Right ventricle myocardium inferior (tissue), 1 donor: ENCODE measurements at regions not wholly inside any gene's neighbourhood (a gene's known extent, or its start where the extent isn't known, plus 50 kb on each side); places are given as distances from the start of the nearest gene placed in this dataset.

Experiments
- ATAC-seq: fragments of 200-7000 bp; cut with Tn5 transposase; one replicate; pipeline ENCODE4 v1.9.1; 2020; ENCODE audit warnings: mild to moderate bottlenecking, moderate library complexity
- DNase-seq: peaks from one replicate; pipeline ENCODE4 v3.0.0; 2021; ENCODE audit errors: missing footprints
- intact Hi-C: fragments of 100-400 bp; cut with DNase I; formaldehyde crosslinking; loops from one replicate; pipeline ENCODE4 v1.11.0; 2022
- donor health status: DM: no; HTN: yes; CAD: no; lungs with severe emphysema.

DNA sequence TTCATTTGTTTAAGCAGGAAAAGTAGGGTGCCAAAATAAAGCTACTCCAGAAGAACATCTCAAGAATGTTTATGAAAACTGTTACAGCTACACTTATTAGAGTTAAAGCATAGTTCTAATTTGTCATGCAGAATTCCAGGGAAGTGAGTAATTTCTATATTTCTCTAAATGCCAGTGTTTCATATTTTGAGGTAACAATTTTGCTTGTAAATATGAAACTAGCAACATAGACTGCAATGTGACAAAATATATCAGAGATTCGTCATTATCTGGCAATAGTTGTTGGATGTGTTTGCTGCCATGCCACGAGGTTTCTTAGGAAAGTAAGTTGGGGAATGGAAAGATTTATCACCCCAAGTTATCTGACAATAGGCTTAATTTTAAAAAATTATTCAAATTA is 424.1 kb upstream of the ZEB2 start:
- DNase-seq (no peak), ATAC-seq (no peak)
- intact Hi-C loops: no loop called here

DNA sequence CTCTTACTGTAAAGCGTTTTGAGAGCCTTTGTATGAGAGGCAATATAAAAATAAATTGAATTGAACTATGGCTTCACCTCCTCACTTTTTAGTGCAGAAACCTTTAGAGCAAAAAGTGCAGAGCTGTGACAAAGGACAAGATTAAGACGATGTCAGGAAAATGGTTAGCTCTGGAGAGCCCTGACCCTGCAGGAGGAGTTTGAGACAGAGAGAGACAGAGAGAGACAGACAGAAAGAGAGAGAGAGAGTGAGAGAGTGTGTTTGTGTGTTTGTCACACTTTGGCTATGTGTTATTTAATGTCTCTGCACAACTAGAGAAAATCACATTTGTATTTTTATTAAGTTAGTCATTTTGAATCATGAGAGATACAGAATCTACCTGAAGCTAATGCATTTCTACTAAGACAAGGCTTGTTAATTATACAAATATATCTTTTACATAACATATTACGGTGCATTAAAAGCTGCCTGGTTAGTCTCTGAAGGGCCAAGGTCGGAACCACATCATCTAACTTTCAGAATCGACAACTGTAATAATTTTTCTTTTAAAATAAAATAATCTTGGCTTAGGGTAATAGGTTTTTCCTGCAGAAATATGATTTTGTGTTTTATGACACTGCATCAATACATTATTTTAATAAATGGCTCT is 423.5 kb upstream of the ZEB2 start:
- intact Hi-C loops: no loop called here
- DNase-seq: no peak
- no peak for ATAC-seq

DNA sequence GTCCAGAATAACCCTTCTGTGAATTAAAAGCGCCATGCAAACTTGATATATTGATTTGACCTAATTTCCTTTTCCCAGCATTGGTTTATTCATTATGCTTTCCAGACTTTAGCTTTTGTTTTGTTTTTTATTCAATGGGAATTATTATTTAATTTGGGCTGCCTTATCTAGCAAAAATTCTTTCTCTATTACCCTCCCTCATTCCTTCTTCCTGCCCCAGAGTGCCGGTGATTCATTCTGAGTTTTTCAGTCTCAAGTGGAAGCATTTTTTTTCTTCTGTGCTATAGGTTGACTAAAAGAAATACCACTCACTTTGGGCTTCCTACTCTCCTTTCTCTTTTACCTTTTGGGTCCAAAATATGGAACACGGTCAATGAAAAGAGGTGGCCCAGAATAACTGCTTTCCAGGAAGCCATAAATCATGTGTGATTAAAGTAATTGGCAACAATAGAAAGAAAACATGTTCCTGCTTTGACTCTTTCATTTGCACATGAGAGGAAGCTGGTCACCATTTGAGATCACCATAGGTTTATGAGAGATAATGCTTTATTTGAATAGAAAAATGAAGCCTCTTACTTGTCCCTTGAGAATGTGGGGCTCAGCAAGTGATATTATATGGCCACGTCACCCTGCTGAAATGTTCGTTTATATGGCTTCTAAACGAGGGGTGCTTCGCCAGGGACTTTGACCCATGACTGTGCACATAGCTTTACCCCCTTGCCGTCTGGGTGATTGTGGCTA is 422.8 kb upstream of the ZEB2 start:
- ATAC-seq (no peak), DNase-seq (no peak)
- intact Hi-C loops: no loop called here

DNA sequence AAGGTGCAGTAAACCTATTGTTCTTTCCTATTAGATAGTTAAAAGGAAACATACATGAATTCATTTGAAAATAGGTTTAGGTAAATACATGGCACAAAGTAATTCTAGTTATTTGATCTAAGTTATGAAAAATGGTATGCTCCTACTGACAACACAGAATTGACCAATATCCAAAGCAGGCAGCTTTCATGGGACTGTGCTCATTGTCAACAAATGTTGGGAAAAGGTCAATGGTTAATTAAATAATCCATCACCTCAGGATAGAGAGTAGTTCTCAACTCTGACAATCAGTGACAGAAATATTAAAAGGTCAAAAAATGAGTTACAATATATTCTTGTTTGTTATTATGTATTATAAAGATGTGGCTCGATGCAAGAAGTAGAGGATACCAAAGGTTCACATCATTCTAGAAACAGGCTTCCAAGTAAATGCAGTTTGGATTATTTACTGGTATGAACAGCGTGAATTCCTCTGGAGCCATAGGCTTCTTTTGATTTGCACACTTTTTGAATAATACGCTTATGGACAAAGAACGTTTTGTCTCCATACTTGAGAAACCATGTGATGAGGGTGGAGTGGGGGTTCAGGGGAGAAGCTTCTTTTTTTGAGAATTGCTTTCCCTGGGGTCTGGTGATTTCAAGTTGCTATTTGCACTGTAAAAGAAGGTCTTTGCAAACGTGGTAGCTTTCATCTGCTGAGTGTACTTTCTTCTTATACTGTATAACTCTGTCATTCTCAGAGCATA is 422.0 kb upstream of the ZEB2 start:
- ATAC-seq (no peak), DNase-seq (no peak)
- intact Hi-C loops: no loop called here

DNA sequence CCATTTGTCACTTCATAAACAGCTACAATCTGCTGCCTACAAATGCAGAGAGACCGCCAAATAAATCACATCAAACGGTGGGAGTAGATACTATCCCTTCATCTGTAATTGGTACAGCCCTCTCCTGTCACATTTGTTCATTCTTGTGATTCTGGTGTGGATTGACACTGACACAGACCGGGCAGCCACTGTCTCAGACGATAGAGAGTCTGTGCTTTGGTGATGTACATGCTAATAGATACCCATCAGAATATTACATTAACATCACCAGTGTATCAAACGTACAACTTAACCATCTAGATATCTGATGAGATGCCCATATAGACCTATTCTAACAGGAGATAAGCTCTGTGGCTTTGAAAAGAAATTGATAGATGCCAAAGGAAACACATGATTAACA is 419.7 kb upstream of the ZEB2 start:
- intact Hi-C loops: loop anchor here (5.0 kb wide), 1 partner anchor 417 kb away; the partner anchor contains the start of gene ZEB2
- DNase-seq (peak; percentile 30), ATAC-seq (no peak)

DNA sequence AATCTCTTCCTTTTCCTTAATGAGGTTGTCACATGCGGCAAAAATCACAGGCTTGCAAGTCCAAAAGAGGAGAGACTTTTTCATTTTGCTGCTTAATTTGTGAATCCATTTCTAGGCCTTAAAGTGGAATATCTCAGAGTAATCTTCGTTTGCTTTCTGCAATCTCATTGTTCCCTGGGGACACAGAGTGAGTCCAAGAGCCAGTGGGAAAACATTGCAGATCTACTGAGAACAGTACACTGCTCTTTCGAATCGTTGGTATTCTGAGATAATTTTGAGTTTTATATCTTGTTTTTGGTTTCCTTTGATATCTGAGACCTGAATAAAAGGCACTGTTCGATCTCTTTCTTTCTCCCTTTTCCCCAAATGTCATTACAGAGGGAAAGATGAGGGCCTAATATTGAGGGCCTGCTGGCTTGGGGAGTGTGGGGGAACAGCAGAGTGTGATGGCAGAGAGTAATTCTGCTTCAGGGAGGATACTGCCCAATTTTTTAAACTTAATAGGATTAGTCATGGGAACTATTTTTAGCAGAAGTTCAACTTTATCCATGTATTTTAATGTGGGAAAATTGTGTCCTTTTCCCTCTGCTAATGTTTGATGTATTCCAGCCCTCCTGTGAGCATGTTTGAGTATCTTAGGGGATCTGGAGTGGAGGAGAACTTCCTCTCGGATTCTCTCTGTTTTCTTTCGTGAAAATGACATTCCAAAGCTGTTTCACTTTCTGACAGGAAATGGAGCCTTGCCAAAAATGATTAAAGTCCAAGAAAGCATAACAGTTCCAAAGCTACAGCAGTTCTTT is 418.2 kb upstream of the ZEB2 start:
- ATAC-seq (peak; percentile 87), DNase-seq (no peak)
- intact Hi-C loops: loop anchor here (5.0 kb wide), 1 partner anchor 416 kb away; the partner anchor contains the start of gene ZEB2

DNA sequence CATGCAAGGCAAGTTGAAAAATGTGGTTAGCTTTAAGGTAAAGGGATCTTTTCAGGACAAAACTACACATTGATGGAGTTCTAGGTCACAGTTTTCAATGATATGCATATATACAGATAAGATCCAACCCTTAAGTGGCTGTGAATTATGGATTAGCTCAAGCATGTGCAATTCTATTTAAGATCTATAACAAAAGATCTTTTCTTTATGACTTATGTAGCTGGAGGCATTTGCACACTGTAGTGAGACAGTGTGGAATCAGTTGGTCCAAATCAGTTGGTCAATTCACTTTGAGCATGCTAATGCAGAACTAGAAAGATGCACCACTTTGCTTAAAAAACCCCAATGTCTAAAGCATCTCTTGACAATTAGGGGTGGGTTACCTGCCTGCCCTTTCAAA is 417.1 kb upstream of the ZEB2 start:
- DNase-seq (no peak), ATAC-seq (no peak)
- intact Hi-C loops: loop anchor here (5.0 kb wide), 1 partner anchor 415 kb away; the partner anchor contains the start of gene ZEB2

DNA sequence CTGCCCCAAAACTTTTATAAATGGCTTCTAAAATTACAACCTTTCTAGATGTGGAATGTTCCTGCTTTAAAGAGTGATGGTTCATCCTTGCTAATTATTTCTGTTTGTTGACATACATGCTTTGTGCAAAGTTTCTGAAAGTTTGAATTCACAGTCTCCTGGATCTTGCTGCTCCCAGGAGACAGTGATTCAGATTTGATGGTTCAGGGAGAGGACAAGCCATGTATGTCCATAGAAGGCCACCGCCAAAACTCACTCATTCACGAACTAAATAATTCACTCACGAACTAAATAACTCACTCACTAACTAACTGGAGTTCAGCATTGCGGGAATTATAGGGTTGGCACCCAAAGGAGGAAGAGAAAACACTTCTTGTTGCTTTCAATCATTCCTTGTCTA is 416.5 kb upstream of the ZEB2 start:
- DNase-seq (no peak), ATAC-seq (peak; percentile 40)
- intact Hi-C loops: loop anchor here (5.0 kb wide), 1 partner anchor 414 kb away; the partner anchor contains the start of gene ZEB2

DNA sequence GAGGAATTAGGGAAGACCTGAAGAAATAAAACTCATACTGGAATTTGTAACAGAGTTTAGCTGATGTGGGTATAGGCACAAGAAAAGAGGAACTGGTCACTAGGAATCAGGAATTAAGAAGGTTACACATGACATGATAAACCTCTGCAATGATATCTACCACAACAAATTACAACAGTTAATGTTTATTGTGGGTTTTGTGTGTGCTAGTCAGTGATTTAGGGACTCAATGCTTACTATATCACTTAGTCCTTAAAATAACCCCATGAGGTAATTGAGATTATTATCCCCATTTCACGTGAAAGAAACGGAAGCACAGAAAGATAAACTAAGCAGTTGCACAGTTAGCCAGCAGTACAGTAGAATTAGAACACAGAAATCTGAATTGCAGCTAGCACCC is 415.8 kb upstream of the ZEB2 start:
- DNase-seq (no peak), ATAC-seq (no peak)
- intact Hi-C loops: loop anchor here (5.0 kb wide), 1 partner anchor 413 kb away; the partner anchor contains the start of gene ZEB2

DNA sequence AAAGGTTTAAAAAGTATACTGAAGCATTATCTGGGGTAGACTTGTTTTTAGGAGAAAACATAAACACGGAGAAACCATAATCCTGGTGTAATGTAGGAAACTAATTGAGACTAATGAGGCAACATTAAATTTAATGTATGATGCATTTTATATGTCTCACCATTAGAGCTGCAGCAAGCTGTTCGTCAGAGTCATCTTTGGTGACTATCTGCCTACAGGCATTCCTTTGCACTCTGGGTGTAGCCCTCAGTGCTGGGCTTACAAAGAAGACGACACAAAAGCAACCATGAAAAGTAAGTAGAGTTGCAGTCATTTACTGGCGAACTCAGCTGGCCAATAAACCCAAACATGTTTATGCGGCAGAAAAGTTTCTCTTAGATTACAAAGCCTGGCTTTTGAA is 415.3 kb upstream of the ZEB2 start:
- ATAC-seq: no peak
- DNase-seq: no peak
- intact Hi-C loops: loop anchor here (5.0 kb wide), 1 partner anchor 413 kb away; the partner anchor contains the start of gene ZEB2

DNA sequence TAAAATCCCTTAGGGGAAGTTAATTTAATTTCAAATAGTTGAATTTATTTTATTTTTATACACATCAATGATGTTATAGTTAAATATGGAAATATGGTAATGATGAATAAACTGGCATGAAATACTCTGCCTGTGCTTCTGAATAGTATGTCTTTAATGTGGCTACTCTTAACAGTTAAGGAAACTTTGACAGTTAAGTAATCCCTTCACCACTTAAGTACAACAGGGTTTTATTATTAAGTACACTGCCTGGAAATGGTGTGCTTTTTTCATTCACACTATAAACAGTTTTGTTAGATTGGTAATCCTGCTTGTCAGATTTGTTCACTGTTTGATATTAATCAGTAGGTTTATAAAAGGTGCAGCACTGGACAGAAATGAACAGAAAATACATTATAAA is 412.0 kb upstream of the ZEB2 start:
- ATAC-seq: no peak
- intact Hi-C loops: no loop called here
- DNase-seq: no peak

DNA sequence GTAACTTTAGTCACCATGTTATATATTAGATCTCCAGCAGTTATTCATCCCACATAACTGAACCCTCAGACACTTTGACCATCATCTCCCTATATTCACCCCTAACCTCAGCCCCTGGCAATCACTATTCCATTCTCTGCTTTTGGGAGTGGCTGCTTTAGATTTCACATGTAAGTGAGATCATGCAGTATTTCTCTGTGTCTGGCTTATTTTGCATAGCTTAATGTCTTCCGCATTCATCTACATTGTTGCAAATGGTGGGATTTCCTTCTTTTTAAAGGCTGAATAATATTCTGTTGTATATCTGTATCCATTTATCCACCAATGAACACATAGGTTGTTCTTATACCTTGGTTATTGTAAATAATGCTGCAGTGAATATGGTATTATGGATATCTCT is 411.6 kb upstream of the ZEB2 start:
- DNase-seq (no peak), ATAC-seq (no peak)
- intact Hi-C loops: no loop called here

DNA sequence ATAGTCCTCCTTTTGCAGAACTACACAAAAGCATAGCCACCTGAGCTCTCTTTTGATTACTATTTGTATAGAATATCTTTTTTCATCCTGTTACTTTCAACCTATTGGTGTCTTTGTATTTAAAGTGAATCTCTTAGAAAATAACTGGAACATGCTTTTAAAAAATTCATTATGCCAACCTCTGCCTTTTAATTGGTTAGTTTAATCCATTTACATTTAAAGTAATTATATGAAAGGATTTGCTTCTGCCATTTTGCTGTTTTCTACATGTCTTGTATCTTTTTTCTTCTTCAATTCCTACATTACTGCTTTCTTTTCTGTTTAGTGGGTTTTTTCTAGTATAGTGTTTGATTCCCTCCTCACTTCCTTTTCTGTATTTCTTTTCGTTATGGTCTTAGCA is 407.5 kb upstream of the ZEB2 start:
- ATAC-seq: no peak
- DNase-seq: no peak
- intact Hi-C loops: no loop called here

DNA sequence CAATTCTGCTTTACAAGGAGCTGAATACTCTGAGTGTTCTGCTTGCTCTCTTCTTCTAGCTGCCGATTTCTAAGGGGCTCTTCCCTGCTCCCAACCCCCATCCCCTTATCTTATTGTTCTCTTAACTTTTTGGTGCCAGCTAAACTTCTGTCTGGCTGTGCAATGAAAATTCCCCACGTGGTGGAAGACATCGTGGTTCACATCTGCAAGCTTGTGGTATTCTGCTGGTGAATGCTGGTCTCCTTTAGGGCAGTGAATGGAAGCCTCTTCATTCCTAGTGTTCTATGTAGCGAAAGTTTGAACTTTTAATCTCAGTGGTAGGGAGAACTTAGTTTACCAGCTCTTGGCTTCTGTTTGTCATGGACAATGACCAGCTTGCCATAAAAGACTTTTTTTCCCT is 406.0 kb upstream of the ZEB2 start:
- intact Hi-C loops: no loop called here
- DNase-seq (no peak), ATAC-seq (no peak)

DNA sequence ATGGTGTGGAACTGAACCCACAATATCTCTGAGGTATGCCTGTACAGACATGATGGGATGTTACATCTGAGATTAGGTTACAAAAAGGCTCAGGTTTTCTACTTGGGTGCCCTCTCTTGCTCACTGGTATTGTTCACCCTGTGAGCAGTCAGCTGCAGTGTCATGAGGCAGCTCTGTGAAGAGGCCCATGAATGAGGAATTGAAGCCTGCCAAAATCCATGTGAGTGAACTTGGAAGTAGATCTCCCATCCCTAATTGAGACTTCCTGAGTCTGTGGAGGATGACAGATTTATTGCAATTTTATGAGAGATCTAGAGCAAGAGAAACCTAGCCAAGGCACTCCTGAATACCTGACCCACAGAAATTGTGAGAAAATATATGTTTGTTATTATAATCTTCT is 404.9 kb upstream of the ZEB2 start:
- intact Hi-C loops: no loop called here
- DNase-seq: no peak
- ATAC-seq: no peak

DNA sequence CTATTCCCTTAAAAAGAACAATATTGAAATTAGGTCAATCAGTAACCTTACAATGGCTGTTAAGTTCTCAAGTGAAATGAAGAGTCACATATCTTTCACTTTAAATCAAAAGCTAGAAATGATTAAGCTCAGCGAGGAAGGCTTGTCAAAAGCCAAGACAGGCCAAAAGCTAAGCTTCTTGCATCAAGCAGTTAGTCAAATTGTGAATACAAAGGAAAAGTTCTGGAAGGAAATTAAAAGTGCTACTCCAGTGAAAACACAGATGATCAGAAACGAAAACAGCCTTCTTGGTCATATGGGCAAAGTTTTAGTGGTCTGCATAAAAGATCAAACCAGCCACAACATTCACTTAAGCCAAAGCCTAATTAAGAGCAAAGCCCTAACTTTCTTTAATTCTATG is 402.6 kb upstream of the ZEB2 start:
- DNase-seq: no peak
- intact Hi-C loops: no loop called here
- no peak for ATAC-seq

DNA sequence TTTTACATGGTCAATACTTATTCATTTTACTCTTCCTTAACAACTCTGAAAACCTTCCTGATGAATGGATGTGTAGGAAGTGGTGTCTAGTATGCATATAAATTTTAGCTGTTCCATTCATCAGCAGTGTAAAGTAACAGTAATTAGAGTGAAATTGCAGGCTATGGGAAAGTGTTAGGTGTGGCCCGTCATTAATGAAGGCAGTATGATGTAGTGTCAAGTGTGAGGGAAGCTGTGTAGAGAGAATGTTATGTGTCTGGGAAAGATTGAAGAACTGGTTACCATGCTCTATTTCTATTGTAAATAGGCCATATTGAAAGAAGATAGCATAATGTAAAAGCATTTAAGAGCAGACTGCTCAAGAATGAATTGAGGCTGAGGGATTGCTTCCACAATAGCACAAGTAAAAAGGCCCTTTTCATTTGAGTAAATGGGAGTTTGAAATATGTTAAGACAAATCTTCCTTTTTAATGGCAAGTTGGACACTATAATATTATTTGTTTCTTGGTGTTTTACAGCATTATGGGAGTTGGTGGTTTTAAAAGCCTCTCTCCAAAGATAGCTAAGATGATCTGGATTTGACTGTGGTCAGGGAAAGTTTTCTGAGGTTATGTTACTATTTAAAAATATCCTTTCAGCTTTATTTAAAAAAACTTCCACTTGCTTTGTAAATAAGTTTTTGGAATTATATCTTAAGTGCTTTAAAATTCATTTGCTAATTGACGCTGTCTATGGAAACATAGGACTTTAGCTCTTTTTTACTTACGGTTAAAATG is 401.0 kb upstream of the ZEB2 start:
- DNase-seq (no peak), ATAC-seq (no peak)
- intact Hi-C loops: no loop called here

DNA sequence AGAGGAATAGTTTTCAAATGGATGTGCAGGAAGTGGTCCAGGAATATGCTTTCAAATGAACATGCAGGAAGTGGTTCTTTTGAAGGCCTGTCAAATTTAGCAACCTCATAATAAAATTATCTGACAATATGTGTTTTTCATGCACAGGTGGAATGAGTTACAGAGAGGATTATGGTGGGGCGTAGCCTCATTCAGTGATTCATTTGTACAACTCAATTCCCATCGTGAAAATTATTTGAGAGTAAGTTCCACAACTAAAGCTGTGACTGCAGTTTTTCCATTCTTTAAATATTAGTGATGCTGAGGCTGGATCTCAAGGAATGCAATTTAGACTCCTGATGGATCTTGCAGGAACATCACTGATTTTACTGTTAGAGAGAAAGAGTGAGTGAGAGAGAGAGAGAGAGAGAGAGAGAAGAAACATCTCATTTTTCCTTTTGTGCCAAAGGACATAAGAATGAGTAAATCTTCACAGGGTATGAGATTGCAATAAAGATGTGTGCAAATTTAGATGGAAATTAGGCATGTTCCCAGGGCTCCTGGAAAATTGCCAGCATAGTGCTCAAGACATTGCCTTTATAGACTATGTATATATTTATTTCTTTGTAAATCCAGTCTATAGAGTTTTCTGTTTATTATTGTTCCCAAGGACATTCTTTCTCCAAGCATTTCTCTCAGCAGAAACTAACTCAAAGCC is 394.9 kb upstream of the ZEB2 start:
- DNase-seq (no peak), ATAC-seq (no peak)
- intact Hi-C loops: no loop called here
